ENCODE measurements at regions not wholly inside any gene's neighbourhood (a gene's known extent, or its start where the extent isn't known, plus 50 kb on each side); places are given as distances from the start of the nearest gene placed in this dataset.

DNA sequence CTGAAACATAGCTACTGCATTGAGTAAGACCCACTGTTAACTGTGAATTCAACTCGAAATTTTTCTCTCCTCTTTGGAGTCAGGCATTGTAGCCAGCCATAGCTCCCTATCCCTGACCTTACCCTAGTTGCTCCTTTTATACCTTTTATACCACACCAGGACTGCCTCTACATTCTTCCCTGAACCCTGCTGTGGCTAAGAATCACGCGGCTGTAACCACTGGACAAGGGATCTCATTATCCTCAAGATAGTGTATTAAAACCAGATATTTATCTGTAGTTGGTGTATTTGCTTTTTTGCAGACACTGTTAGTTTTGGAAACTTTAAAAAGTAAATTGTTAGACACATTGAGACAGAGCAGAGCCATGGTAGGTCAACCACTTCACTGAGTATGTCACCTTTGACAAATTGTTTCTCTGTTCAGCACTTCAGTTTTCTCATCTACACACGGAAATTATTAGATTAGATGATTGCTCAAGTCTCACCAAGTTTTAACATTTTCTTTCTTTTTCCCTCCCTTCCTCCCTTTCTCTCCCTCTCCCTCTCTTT lies 136.5 kb upstream of the PRNP start:
- TF ChIP-seq, protein P1, sequence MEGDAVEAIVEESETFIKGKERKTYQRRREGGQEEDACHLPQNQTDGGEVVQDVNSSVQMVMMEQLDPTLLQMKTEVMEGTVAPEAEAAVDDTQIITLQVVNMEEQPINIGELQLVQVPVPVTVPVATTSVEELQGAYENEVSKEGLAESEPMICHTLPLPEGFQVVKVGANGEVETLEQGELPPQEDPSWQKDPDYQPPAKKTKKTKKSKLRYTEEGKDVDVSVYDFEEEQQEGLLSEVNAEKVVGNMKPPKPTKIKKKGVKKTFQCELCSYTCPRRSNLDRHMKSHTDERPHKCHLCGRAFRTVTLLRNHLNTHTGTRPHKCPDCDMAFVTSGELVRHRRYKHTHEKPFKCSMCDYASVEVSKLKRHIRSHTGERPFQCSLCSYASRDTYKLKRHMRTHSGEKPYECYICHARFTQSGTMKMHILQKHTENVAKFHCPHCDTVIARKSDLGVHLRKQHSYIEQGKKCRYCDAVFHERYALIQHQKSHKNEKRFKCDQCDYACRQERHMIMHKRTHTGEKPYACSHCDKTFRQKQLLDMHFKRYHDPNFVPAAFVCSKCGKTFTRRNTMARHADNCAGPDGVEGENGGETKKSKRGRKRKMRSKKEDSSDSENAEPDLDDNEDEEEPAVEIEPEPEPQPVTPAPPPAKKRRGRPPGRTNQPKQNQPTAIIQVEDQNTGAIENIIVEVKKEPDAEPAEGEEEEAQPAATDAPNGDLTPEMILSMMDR (IDR thresholded peaks at IDR 0.05), result no peak
- TF ChIP-seq POLR2AphosphoS5 (IDR thresholded peaks at IDR 0.05), result no peak
